Stimulated activated CD4-positive, alpha-beta T cell treated with anti-CD3 and anti-CD28 coated beads, Interleukin-1b, Interleukin-23, amount 100 ng/mL, for 48 hours (primary cell): ENCODE measurements at regions not wholly inside any gene's neighbourhood (a gene's known extent, or its start where the extent isn't known, plus 50 kb on each side); places are given as distances from the start of the nearest gene placed in this dataset.

Experiments
- DNase-seq: peaks from one replicate; pipeline ENCODE4 v3.0.0-alpha.2; 2020

- no peak for DNase-seq
These were observed 148.5 kb downstream of the SOX2 start for GRCh38 chr3:181860235-181860634.

GRCh38 chr3:181862502-181862901, 150.8 kb downstream of the SOX2 start:
- DNase-seq: no peak

GRCh38 chr3:181868576-181869082, 156.9 kb downstream of the SOX2 start:
- no peak for DNase-seq

- DNase-seq: no peak
These were observed 161.2 kb downstream of the SOX2 start for GRCh38 chr3:181872887-181873286.

GRCh38 chr3:181879926-181880325, 168.2 kb downstream of the SOX2 start:
- DNase-seq: no peak

- no peak for DNase-seq
These were observed 168.6 kb downstream of the SOX2 start for GRCh38 chr3:181880331-181880730.

GRCh38 chr3:181881749-181882148, 170.0 kb downstream of the SOX2 start:
- no peak for DNase-seq

- no peak for DNase-seq
These were observed 174.3 kb downstream of the SOX2 start for GRCh38 chr3:181885868-181886630.

GRCh38 chr3:181886676-181887075, 175.0 kb downstream of the SOX2 start:
- DNase-seq: no peak

GRCh38 chr3:181887685-181888084, 176.0 kb downstream of the SOX2 start:
- DNase-seq: no peak

- DNase-seq: no peak
These were observed 176.5 kb downstream of the SOX2 start for GRCh38 chr3:181888234-181888633.

GRCh38 chr3:181892848-181893247, 181.1 kb downstream of the SOX2 start:
- DNase-seq: no peak

- no peak for DNase-seq
These were observed 184.9 kb downstream of the SOX2 start for GRCh38 chr3:181896605-181897004.

GRCh38 chr3:181899702-181900101, 188.0 kb downstream of the SOX2 start:
- DNase-seq: no peak

GRCh38 chr3:181901626-181902025, 189.9 kb downstream of the SOX2 start:
- DNase-seq: no peak

- DNase-seq: no peak
These were observed 194.6 kb downstream of the SOX2 start for GRCh38 chr3:181906338-181906737.

- DNase-seq: no peak
These were observed 197.5 kb downstream of the SOX2 start for GRCh38 chr3:181909241-181909640.

GRCh38 chr3:181912384-181912783, 200.7 kb downstream of the SOX2 start:
- DNase-seq: no peak

- DNase-seq: no peak
These were observed 201.5 kb downstream of the SOX2 start for GRCh38 chr3:181913254-181913653.

- DNase-seq: no peak
These were observed 203.8 kb downstream of the SOX2 start for GRCh38 chr3:181915551-181915950.

- no peak for DNase-seq
These were observed 204.3 kb downstream of the SOX2 start for GRCh38 chr3:181916013-181916412.

- DNase-seq: no peak
These were observed 205.3 kb downstream of the SOX2 start for GRCh38 chr3:181917027-181917426.

GRCh38 chr3:181919375-181919774, 207.7 kb downstream of the SOX2 start:
- DNase-seq: no peak

GRCh38 chr3:181920409-181920808, 208.7 kb downstream of the SOX2 start:
- DNase-seq: no peak

GRCh38 chr3:181921220-181921619, 209.5 kb downstream of the SOX2 start:
- DNase-seq: no peak
